Thoracic aorta (tissue), 2 donors: ENCODE measurements at regions not wholly inside any gene's neighbourhood (a gene's known extent, or its start where the extent isn't known, plus 50 kb on each side); places are given as distances from the start of the nearest gene placed in this dataset.

Experiments used
- ATAC-seq: fragments of 150-250 bp; one replicate; pipeline ENCODE4 v1.8.0; 2017; ENCODE audit warnings: low read depth; ENCODE audit not compliant: insufficient number of reproducible peaks, low FRiP score
- DNase-seq: peaks from one replicate; pipeline ENCODE4 v3.0.0-alpha.2; 2020; ENCODE audit warnings: low spot score
- H3K27ac ChIP-seq, 2 donors: fragments of 200-600 bp; sonication (generic); 1 replicate in 1 of 2; 2 replicates in 1 of 2; pipeline ENCODE4 v1.5.1; 2016; ENCODE audit warnings: mild to moderate bottlenecking in 2 of 2, moderate library complexity in 2 of 2
- H3K27me3 ChIP-seq: fragments of 200-600 bp; sonication (generic); replicated peaks from 2 replicates; pipeline ENCODE4 v1.6.0; 2016; ENCODE audit warnings: mild to moderate bottlenecking; ENCODE audit not compliant: insufficient read depth
- H3K36me3 ChIP-seq: fragments of 200-600 bp; sonication (generic); one replicate; pipeline ENCODE4 v1.5.1; 2016
- H3K4me1 ChIP-seq, 2 donors: fragments of 200-600 bp; sonication (generic); 1 replicate in 1 of 2; 2 replicates in 1 of 2; pipeline versions ENCODE4 v1.5.1 to v1.6.0; 2016; ENCODE audit warnings: low read depth in 2 of 2, mild to moderate bottlenecking in 1 of 2; ENCODE audit not compliant: control insufficient read depth in 1 of 2
- H3K4me3 ChIP-seq: fragments of 200-600 bp; sonication (generic); 2 replicates; pipeline ENCODE4 v1.5.1; 2016; ENCODE audit warnings: mild to moderate bottlenecking
- H3K9me3 ChIP-seq: fragments of 200-600 bp; sonication (generic); 2 replicates; pipeline ENCODE4 v1.5.1; 2016
- CTCF ChIP-seq: fragments of 200-600 bp; sonication (generic); IDR thresholded peaks from one replicate; pipeline ENCODE4 v1.5.1; 2019; ENCODE audit warnings: antibody characterized with exemption

DNA sequence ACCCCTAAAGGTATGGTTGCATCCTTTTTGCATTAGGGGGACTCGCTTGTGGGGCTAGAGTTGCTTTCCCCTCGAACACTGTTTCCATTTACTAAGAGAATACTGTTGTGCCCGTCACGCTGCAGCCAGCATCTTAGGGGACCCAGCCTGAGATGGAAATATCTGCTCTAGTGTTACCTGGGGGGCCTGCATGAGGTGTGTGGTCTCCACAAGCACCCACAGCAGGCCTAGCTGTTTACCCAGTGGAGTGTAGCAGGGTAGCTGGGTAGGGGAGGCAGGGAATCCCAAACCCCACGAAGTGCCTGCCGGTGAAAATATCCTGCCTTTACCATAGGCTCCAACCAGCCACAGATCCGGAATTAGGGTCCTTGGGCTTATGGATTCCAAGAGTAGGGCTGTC lies 303.6 kb downstream of the PTPRU start:
- no peak for TF ChIP-seq CTCF
- Histone ChIP-seq H3K27ac (no peak overlapping the region), H3K4me3 (no peak overlapping the region), H3K9me3 (no peaks in the 10 kb centered on the region), H3K4me1 (no peaks in the 10 kb centered on the region), H3K36me3 (no peaks in the 10 kb centered on the region), H3K27me3 (no peaks in the 10 kb centered on the region)
- no peak for DNase-seq
- no peak for ATAC-seq

DNA sequence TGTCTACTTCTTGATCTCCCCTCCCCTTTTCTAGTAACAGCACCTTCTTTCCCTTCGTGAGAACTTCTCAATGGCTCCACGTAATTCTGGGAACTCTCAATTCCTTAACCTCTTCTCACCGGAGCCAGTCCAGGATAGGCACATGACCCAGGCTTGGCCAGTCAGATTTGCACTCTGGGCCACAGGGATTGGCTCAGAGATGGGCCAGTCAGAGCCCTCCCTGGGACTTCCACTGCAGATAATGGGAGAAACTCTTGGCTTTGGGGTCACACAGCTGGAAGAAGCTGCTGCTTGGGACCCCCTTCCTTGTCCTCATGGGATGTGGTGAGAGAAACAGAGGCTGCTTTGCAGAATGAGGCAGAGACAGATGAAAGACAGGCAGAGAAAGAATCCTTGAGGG lies 302.3 kb downstream of the PTPRU start:
- TF ChIP-seq CTCF, result no peak
- Histone ChIP-seq H3K9me3 (no peaks in the 10 kb centered on the region), H3K4me1 (no peaks in the 10 kb centered on the region), H3K4me3 (no peak overlapping the region), H3K27me3 (no peaks in the 10 kb centered on the region), H3K27ac (no peak overlapping the region), H3K36me3 (no peaks in the 10 kb centered on the region)
- DNase-seq, result no peak
- ATAC-seq, result no peak

- DNase-seq (no peak), ATAC-seq (no peak)
- Histone ChIP-seq H3K4me1 (no peaks in the 10 kb centered on the region), H3K27me3 (no peaks in the 10 kb centered on the region), H3K36me3 (no peaks in the 10 kb centered on the region), H3K4me3 (no peak overlapping the region), H3K27ac (no peak overlapping the region), H3K9me3 (no peaks in the 10 kb centered on the region)
- TF ChIP-seq CTCF, result no peak
Observed at GRCh38 chr1:29532751-29533150, 296.4 kb downstream of the PTPRU start.

DNA sequence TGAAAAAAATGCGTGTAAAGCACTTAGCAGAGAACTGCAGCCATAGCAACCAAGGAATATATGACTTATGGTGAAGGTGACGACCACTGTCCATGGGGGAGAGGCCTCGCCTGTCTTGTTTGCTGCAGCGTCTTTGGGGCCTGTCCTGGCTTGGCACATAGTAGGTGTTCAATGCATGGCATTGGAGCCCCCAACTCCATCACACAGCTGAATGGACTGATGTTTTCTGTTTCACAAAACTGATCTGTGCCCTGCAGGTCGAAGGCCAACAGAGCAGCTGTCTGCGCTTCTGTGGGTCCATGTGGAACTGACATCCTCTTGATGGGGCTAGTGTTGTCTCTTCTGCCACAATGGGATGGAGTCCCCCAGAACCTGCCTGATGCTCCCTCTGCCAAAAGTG lies 296.0 kb downstream of the PTPRU start:
- DNase-seq, result no peak
- H3K4me1 ChIP-seq, result no peaks in the 10 kb centered on the region
- no peaks in the 10 kb centered on the region for H3K36me3 ChIP-seq
- TF ChIP-seq CTCF, result no peak
- H3K9me3 ChIP-seq, result no peaks in the 10 kb centered on the region
- H3K27me3 ChIP-seq, result no peaks in the 10 kb centered on the region
- no peak overlapping the region for H3K4me3 ChIP-seq
- H3K27ac ChIP-seq, result no peak overlapping the region
- no peak for ATAC-seq

GRCh38 chr1:29531596-29531995 lies 295.3 kb downstream of the PTPRU start:
- Histone ChIP-seq H3K27ac (no peak overlapping the region), H3K27me3 (no peaks in the 10 kb centered on the region), H3K4me1 (no peaks in the 10 kb centered on the region), H3K36me3 (no peaks in the 10 kb centered on the region), H3K4me3 (no peak overlapping the region), H3K9me3 (no peaks in the 10 kb centered on the region)
- DNase-seq (no peak), ATAC-seq (no peak)
- TF ChIP-seq CTCF, result no peak
